WI38 (cell line): ENCODE measurements at regions not wholly inside any gene's neighbourhood (a gene's known extent, or its start where the extent isn't known, plus 50 kb on each side); places are given as distances from the start of the nearest gene placed in this dataset.

Source experiments
- H3K4me3 ChIP-seq: 2 replicates; pipeline ENCODE4 v1.5.1; 2011; ENCODE audit warnings: low read depth, mild to moderate bottlenecking, control low read depth, low read length
- TF ChIP-seq, protein P1 (sequence below): IDR thresholded peaks from 2 replicates; pipeline ENCODE4 v1.5.1; 2012; ENCODE audit warnings: low read depth, mild to moderate bottlenecking, control low read depth, low read length

GRCh38 chr12:13595536-13596443 is 385.6 kb downstream of the GRIN2B start:
- no peak overlapping the region for H3K4me3 ChIP-seq
- TF ChIP-seq, protein P1, sequence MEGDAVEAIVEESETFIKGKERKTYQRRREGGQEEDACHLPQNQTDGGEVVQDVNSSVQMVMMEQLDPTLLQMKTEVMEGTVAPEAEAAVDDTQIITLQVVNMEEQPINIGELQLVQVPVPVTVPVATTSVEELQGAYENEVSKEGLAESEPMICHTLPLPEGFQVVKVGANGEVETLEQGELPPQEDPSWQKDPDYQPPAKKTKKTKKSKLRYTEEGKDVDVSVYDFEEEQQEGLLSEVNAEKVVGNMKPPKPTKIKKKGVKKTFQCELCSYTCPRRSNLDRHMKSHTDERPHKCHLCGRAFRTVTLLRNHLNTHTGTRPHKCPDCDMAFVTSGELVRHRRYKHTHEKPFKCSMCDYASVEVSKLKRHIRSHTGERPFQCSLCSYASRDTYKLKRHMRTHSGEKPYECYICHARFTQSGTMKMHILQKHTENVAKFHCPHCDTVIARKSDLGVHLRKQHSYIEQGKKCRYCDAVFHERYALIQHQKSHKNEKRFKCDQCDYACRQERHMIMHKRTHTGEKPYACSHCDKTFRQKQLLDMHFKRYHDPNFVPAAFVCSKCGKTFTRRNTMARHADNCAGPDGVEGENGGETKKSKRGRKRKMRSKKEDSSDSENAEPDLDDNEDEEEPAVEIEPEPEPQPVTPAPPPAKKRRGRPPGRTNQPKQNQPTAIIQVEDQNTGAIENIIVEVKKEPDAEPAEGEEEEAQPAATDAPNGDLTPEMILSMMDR: no peak

DNA sequence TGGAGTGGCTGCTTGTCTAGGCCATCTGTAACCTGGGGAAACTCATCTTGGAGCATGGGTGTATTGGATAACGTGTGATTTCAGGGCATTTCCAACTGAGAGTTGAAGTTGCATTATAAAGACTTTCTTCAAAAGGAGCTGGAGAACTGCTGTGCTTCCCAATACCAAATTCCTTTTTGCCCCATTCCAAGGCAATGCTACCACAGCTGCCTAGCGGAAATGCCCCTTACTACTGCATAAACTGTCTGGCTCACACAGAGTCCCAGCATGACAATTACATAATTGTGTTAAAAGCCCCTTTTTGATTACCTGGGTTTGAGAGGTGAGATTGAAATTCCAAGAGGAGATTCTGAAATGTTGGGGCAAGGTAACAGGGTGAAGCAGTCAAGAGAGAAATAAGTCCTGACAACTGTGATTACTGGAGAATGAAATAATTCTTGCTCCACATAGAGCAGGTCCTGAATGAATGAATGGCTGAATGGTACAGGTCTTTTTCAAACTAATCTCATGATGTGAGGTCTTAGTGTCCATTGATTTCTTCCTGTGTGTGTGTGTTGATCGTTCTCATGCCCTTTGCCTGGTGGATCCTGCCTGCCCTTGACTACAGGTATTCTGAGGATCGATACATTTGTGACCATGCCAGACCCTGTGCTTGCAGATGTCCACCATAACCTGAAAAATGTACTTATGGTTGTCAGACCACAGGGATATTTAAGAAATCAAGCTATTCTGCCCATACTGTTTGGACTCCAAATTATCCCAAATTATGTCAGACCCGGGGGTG is 386.5 kb downstream of the GRIN2B start:
- TF ChIP-seq, protein P1: no peak
- no peak overlapping the region for H3K4me3 ChIP-seq

DNA sequence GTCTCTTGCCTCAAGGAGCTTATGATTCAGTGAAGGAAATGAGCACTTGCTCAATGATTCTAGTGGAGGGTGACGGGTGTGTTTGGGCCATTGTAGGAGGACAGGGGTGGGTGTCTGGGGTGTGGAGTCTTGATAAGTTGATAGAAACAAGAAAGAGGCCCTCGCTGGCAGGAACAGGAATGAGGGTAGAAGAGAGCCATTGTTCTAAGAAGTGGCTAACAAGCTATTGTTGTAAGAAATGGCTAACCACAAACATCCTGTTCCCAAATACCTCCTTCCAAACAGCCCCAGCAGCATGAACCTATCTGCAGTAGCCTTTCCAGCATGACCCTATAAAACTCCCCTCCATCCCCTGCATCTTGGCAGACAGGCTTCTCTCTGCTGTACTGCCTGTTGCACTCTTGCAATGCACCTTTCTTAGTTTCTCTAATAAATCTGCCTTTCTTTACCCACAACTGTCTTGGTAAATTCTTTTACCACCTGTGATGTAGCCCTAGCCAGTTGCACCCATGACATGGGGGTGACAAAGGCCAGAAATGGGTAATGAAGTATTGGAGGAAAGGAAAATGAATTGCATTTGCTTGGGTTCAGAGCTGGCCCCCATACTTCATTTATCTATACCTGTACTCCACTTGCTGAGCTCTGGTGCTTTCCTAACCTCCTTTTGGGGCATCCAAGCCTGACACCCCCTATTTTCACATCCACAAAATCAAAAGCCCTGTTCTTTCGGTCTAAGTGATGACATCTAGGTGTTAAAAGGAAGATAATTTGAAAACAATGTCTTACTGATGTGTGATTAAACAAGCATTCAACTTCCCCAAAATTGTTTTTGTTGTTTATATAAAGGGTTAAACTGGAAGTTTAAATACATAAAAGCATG is 389.1 kb downstream of the GRIN2B start:
- TF ChIP-seq, protein P1: no peak
- no peak overlapping the region for H3K4me3 ChIP-seq

- TF ChIP-seq, protein P1: no peak
- H3K4me3 ChIP-seq: no peak overlapping the region
Measured at GRCh38 chr12:13591488-13591887, 389.9 kb downstream of the GRIN2B start.

DNA sequence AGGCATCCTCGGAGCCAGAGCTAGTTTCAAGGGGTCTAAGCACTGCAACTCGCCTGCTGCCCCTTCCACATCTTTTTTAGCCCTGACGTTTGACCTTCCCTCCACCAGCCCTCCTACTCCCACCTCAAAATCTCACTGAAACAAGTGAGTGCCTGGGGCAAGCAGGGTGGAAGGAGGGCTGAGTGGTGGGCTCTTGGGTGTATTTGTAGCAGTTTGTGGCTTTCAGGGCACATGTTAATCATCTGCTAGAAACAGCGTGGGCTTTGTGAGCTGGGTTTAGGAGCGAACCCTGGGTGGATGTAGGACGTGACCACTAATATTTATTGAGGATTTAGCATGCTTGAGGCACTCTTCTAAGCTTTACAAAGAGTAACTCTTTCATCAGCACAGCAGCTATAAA is 390.3 kb downstream of the GRIN2B start:
- H3K4me3 ChIP-seq: no peak overlapping the region
- TF ChIP-seq, protein P1: no peak

- TF ChIP-seq, protein P1: no peak
- no peak overlapping the region for H3K4me3 ChIP-seq
Measured at GRCh38 chr12:13588574-13588973, 392.0 kb downstream of the EMP1 start.
